NCI-H1694 (cell line): ENCODE measurements at regions not wholly inside any gene's neighbourhood (a gene's known extent, or its start where the extent isn't known, plus 50 kb on each side); places are given as distances from the start of the nearest gene placed in this dataset.

Source experiments
- DNase-seq: peaks from one replicate; lab custom pipeline; 2025; lab: John Stamatoyannopoulos, UW

DNA sequence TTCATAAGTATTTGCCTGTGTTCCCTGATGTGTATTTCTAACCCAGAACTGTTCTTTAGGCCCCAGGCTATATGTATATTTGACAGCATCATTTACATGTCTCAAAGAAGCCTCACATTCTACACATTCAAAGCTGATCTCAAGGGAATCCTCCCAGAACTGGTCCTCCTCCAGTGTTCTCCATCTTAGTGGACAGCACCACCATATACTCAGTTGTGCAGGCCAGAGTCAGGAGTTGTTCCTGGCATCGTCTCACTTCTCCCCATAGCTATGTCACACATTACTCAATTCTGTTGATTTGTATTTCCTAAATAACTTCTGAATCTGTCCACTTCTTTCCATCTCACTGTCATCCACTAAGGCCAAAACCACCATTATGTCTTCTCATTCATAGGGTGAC, 82.8 kb upstream of the TRPC3 start:
- no peak for DNase-seq

DNA sequence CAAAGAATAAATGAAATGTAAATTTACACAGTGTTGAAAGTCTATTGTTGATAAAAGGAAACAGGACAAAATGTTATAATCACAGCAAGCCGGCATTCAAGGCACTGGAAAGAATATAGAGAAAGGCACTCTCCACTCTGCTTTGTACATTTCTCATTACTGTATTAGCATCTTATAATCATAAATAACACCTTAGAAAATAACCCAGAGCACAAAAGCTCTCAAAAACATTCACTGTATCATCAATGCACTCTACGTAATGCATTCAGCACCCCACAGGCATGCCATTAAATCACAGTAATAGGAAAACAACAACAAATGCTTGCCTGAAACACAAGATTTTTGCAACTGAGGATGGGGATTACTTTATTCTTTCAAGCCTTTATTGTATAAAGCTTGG, 75.3 kb upstream of the TRPC3 start:
- no peak for DNase-seq

DNA sequence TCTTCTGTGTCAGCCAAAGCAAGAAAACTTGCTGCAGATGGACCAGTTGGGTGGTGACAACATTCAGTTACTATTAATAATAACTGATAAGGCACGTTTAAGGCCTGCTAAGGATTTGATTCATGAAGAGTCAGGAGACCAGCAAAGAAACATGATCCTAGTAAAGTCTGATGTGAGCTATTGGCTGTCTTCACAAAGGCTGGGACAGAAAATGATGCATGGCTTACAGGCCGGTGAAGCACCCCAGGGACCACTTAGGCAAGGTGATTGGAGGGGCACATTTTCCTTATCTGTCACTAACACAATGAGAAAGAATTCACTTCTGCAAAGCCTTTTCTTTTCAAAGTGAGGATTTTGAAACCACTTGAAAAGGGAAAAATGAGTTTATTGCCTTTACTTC, 65.4 kb upstream of the TRPC3 start:
- no peak for DNase-seq

DNA sequence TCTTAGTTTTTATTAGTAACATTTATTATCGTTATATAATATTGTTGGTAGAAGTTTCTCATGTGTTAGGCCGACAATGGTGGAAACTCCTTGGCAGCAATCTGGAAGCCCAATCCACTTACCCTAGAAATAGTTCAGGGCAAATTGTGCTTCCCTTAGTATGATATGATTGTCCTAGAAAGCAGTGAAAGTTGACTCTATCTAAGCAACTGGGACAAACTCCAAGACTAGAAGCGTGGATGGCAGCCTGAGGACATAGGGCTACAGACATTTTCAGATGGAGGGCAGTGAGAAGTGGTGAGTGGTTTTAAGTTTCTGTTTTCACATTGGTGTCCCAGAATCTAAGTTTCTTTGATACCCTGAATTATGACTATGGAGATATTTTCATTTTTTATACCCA, 63.3 kb upstream of the TRPC3 start:
- no peak for DNase-seq

DNA sequence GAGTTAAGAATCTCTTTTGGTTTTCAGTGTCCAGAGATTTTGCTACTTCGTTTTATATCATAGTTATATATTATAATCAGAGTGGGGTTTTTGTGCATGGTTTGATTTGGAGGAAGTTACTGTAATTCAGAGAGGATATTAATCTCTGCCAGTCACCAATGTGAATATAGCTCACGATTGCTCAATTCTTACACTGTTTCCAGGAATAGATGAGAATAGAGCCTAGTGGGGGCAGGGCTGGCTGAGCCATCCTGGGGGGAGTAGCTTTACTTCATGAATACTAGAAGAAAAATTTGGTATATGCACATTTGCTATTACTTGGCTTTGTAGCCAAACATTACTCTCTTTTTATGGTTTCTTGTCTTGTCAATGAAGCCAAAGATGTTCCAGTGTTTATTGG, 60.9 kb upstream of the TRPC3 start:
- no peak for DNase-seq

DNA sequence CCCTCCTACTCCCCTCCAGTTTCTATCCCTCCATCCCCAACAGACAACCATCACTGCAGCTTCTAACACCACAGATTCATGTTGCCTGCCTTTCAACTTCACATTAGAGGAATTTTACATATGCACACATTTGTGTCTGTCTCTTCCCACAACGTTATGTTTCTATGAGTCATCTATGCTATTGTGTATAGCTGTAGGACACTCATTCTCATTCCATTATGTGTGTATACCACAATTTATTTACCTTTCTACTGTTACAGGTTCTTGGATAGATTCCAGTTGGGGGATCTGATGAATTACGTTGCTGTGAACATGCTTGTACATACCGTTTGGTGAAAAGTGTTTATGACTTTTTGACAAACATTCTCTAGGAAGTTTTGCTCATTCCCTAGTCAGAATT, 58.8 kb upstream of the TRPC3 start:
- DNase-seq: no peak

DNA sequence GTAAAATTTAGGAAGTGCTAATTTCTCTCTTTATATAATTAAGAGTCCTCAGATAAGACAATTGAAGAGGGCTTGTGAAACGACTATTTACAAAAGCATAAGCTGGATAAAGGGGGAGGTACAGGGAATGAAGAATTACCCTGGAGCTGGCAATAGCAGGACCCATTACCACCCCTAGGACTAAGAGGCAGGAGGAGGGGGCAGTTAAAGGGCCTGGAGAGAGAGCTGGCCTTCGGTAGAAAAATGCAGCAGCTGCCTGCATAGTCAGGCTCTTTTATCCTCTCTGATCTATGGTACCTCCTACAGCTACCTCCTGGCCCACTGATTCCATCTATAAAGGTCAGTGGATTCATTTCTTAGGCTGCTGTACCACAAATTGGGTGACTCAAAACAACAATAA, 57.7 kb upstream of the TRPC3 start:
- DNase-seq: no peak

DNA sequence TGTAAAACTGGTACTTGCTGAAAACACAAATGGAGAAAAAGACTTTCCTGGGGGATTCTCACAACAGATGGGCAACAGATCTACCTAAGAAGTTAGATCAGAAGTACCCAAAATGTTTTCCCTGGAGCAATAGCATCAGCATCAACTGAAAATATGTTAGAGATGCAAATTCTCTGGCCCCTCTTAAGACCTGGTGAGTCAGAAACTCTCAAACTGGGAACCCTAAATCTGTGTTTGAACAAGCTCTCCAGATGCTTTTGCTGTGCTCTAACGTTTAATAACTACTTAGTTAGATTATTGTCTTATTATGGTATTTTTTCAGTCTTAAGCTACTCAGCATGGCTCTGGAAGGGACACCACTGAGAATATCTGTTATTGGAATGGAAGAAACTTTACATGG, 55.2 kb upstream of the TRPC3 start:
- DNase-seq: no peak

DNA sequence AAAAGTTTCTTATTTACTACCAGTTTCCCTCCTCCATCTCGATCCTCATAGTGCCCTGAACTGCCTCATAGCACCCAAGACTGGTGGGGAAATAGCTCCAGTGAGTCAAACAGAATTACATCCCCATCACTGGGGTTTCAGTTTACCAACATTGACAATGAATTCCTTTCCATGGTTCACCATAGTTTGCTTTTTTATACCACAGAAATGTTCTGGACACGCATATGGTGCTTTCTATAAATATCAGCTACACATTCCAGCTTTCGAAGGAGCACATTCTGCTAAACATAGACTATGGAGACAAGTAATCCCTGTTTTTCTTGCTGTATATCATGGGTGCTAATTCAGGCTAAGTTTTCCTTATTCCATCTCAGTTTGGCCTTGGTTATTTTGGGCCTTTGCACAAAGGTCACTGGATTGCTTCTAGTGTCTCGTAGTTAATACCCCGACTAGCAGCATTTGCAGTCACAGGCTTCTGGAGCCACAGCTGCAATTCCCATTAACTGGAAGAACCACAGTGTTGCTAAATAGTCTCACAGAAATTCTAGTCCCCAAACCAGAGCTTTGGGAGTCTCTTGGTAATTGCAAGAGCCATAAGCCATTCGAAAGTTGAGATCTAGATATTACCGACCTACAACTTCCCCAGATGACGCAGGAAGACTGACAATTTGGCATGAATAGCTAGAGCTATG, 53.4 kb upstream of the TRPC3 start:
- DNase-seq: no peak

DNA sequence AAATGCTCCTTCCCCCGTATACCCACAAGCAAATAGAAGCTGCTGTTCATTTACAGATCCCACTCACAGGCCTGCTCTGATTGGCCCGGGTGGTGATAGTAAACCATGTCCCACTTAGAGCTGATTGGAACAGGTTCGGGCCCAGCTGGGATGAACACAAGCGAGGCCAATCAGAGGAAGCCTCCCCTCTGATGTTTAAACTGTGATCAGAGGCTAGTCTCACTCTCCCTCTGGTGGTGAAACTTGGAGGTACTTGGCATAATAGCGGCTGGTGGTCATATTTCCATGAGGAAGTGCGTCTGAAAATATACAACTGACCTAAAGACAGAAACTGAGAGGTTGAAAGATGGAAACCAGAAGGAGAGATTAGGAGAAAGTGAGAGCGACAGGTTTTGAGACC, 51.5 kb upstream of the TRPC3 start:
- peak; percentile 24 for DNase-seq
